OCI-LY7 (cell line): ENCODE measurements at regions not wholly inside any gene's neighbourhood (a gene's known extent, or its start where the extent isn't known, plus 50 kb on each side); places are given as distances from the start of the nearest gene placed in this dataset.

Experiments used
- BruUV-seq: library from RNA; stranded (reverse); fragments of 400-500 nt; replicated peaks from 2 replicates; lab custom pipeline; 2021; lab: Mats Ljungman, UMichigan
- CTCF ChIA-PET: fragments of 300-600 bp; sonication (Branson Sonifier 250); formaldehyde crosslinking; loops from one replicate; lab custom pipeline; 2022; ENCODE audit warnings: antibody characterized with exemption; ENCODE audit not compliant: unreplicated experiment; lab: Charles Lee
- POLR2A ChIA-PET: fragments of 300-600 bp; sonication (Branson Sonifier 250); formaldehyde crosslinking; loops from one replicate; lab custom pipeline; 2022; ENCODE audit warnings: antibody characterized with exemption; lab: Charles Lee
- DNase-seq: peaks from one replicate; pipeline ENCODE4 v3.0.0-alpha.2; 2015; ENCODE audit warnings: low spot score
- H2AFZ ChIP-seq: fragments of 200-600 bp; sonication (generic), shearing (Covaris generic); 2 replicates; pipeline ENCODE4 v1.6.1; 2014; ENCODE audit warnings: mild to moderate bottlenecking, antibody characterized with exemption, low read length, moderate library complexity
- H3K27ac ChIP-seq: fragments of 200-600 bp; sonication (generic); 2 replicates; pipeline ENCODE4 v1.5.1; 2014; ENCODE audit warnings: mixed run types, low read depth, mild to moderate bottlenecking, moderate library complexity, low read length, inconsistent platforms; ENCODE audit not compliant: poor library complexity, severe bottlenecking
- H3K36me3 ChIP-seq: fragments of 200-600 bp; sonication (generic); 2 replicates; pipeline ENCODE4 v1.6.1; 2014; ENCODE audit warnings: mild to moderate bottlenecking, antibody characterized with exemption, low read length, moderate library complexity, mixed read lengths; ENCODE audit not compliant: insufficient read depth
- H3K4me1 ChIP-seq: fragments of 200-600 bp; sonication (generic); 2 replicates; pipeline ENCODE4 v1.5.1; 2014; ENCODE audit warnings: mild to moderate bottlenecking, low read length; ENCODE audit not compliant: insufficient read depth, poor library complexity, severe bottlenecking
- H3K4me2 ChIP-seq: fragments of 200-600 bp; sonication (generic); 2 replicates; pipeline ENCODE4 v1.6.1; 2014; ENCODE audit warnings: mild to moderate bottlenecking, low read length
- H3K4me3 ChIP-seq: fragments of 200-600 bp; sonication (generic); 2 replicates; pipeline ENCODE4 v1.5.1; 2014; ENCODE audit warnings: mild to moderate bottlenecking, low read depth, low read length; ENCODE audit not compliant: poor library complexity, severe bottlenecking
- H3K79me2 ChIP-seq: fragments of 200-600 bp; sonication (generic); 2 replicates; pipeline ENCODE4 v1.6.1; 2016; ENCODE audit warnings: low read depth, mild to moderate bottlenecking, low read length, moderate library complexity, mixed read lengths; ENCODE audit not compliant: insufficient read depth
- H3K9me2 ChIP-seq: fragments of 200-600 bp; sonication (generic); 2 replicates; pipeline ENCODE4 v1.6.1; 2016; ENCODE audit warnings: mild to moderate bottlenecking, low read length, mixed read lengths; ENCODE audit not compliant: insufficient read depth
- H3K9me3 ChIP-seq: fragments of 200-600 bp; sonication (generic); 2 replicates; pipeline ENCODE4 v1.6.1; 2014; ENCODE audit warnings: mild to moderate bottlenecking, mixed run types, low read length, mixed read lengths
- H4K20me1 ChIP-seq: fragments of 200-600 bp; sonication (generic); 2 replicates; pipeline ENCODE4 v1.6.1; 2014; ENCODE audit warnings: mild to moderate bottlenecking, antibody characterized with exemption, low read length, moderate library complexity, mixed read lengths; ENCODE audit not compliant: insufficient read depth
- EZH2phosphoT487 ChIP-seq: fragments of 200-600 bp; sonication (generic); IDR thresholded peaks from 2 replicates; pipeline ENCODE4 v1.6.1; 2018; ENCODE audit warnings: low read depth, borderline replicate concordance, mild to moderate bottlenecking, mixed run types, antibody characterized with exemption, low read length, moderate library complexity, mixed read lengths
- intact Hi-C: fragments of 100-400 bp; cut with micrococcal nuclease; formaldehyde crosslinking; loops from one replicate; pipeline ENCODE4 v1.10.0; 2022; ENCODE audit not compliant: unreplicated experiment
- TF ChIP-seq, protein P1 (sequence below): fragments of 200-600 bp; sonication (generic); conservative IDR thresholded peaks from 2 replicates; pipeline ENCODE4 v1.5.1; 2014; ENCODE audit warnings: mild to moderate bottlenecking, antibody characterized with exemption, low read length, moderate library complexity, mixed read lengths

DNA sequence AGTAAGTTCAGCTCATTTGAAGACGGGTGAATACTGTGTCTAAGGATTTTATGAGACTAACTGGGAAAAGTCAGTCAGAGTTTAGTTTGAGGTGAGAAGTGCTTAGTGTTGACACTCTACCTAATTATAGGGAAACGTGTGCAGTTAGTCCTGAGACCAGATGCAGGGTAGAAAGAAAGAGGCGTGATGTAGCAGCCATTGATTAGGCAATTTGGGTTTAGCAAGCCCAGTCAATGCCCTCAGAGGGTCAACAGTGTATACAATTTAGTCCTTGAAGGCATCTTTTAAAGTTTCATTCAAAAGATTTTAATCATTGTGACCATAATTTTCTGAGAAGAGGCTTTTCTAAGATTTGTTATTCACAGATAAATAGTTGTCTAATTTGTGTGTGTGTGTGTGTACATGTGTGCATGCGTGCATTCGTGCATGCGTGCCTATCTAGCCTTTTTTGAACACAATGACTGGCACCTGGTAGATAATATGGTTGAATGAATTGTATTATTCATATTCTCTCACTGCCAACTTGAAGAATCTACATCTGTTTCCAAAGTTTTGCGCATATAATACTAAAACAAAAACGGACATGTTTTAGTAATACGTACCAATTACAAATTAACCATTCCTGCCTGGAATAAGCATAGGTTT is 332.9 kb downstream of the SRGAP2C start:
- CTCF ChIA-PET = no interaction called here
- no TSS peak for BruUV-seq
- peak overlapping the region; percentile 71 for H3K4me3 ChIP-seq
- peaks cover 35% of the 10 kb centered on the region for H3K4me1 ChIP-seq
- peak overlapping the region; percentile 65 for H3K4me2 ChIP-seq
- POLR2A ChIA-PET = interaction anchor here (0.7 to 2.9 kb wide), 10 partner anchors 12 to 72 kb away, joined by 3 to 21 read pairs (median 6); no protein-coding TSS in a partner anchor
- TF ChIP-seq EZH2phosphoT487 = no peak
- TF ChIP-seq, protein P1, sequence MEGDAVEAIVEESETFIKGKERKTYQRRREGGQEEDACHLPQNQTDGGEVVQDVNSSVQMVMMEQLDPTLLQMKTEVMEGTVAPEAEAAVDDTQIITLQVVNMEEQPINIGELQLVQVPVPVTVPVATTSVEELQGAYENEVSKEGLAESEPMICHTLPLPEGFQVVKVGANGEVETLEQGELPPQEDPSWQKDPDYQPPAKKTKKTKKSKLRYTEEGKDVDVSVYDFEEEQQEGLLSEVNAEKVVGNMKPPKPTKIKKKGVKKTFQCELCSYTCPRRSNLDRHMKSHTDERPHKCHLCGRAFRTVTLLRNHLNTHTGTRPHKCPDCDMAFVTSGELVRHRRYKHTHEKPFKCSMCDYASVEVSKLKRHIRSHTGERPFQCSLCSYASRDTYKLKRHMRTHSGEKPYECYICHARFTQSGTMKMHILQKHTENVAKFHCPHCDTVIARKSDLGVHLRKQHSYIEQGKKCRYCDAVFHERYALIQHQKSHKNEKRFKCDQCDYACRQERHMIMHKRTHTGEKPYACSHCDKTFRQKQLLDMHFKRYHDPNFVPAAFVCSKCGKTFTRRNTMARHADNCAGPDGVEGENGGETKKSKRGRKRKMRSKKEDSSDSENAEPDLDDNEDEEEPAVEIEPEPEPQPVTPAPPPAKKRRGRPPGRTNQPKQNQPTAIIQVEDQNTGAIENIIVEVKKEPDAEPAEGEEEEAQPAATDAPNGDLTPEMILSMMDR = no peak
- H3K27ac ChIP-seq = peak overlapping the region; percentile 87
- H3K79me2 ChIP-seq = peaks cover 7% of the 10 kb centered on the region; the same call in 1 of the 2 replicates
- H3K36me3 ChIP-seq = peaks cover 7% of the 10 kb centered on the region; the same call in 1 of the 2 replicates
- DNase-seq = peak; percentile 55
- peaks cover 25% of the 10 kb centered on the region; the same call in 1 of the 2 replicates for H3K9me3 ChIP-seq
- peak overlapping the region; percentile 94; the same call in 1 of the 2 replicates for H2AFZ ChIP-seq
- intact Hi-C loops = loop anchor here (5.0 kb wide), 2 partner anchors 35 to 60 kb away; no protein-coding TSS in a partner anchor
- H4K20me1 ChIP-seq = no peaks in the 10 kb centered on the region
- H3K9me2 ChIP-seq = no peaks in the 10 kb centered on the region

DNA sequence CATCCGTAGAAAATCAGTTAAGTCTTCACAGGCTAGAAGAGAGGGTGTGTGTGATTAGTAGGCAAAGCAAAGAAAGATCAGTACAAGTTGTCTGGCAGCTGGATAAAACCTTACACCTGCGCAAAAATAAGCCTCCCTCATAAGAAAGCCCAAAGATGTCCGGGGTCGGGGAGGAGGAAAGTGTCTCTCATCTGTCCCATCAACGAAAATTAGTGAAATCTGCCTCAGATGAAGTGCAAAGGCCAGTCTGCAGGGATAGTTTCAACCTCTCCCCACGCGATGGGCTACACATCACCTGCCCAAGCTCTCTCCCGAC is 333.9 kb downstream of the SRGAP2C start:
- TF ChIP-seq, protein P1 = no peak
- no peak for TF ChIP-seq EZH2phosphoT487
- Histone ChIP-seq H2AFZ (peak overlapping the region; percentile 11; the same call in 1 of the 2 replicates), H3K27ac (peak overlapping the region; percentile 87), H3K4me3 (peak overlapping the region; percentile 71), H4K20me1 (no peaks in the 10 kb centered on the region), H3K36me3 (peaks cover 2% of the 10 kb centered on the region; the same call in 1 of the 2 replicates), H3K4me1 (peaks cover 35% of the 10 kb centered on the region), H3K9me2 (no peaks in the 10 kb centered on the region), H3K9me3 (peaks cover 17% of the 10 kb centered on the region; the same call in 1 of the 2 replicates), H3K79me2 (peaks cover 7% of the 10 kb centered on the region; the same call in 1 of the 2 replicates), H3K4me2 (peak overlapping the region; percentile 65)
- POLR2A ChIA-PET = interaction anchor here (0.9 to 2.9 kb wide), 8 partner anchors 11 to 73 kb away, joined by 3 to 18 read pairs (median 6); no protein-coding TSS in a partner anchor
- CTCF ChIA-PET = interaction anchor here (1.1 kb wide), 1 partner anchor 11 kb away, joined by 3 read pairs; no protein-coding TSS in a partner anchor
- no TSS peak for BruUV-seq
- no peak for DNase-seq
- intact Hi-C loops = loop anchor here (5.0 kb wide), 2 partner anchors 34 to 61 kb away; no protein-coding TSS in a partner anchor
